Stimulated activated CD4-positive, alpha-beta T cell treated with anti-CD3 and anti-CD28 coated beads, TNF-alpha, amount 100 ng/mL, for 4 hours (primary cell): ENCODE measurements at regions not wholly inside any gene's neighbourhood (a gene's known extent, or its start where the extent isn't known, plus 50 kb on each side); places are given as distances from the start of the nearest gene placed in this dataset.

Experiments
- DNase-seq, 3 experiments: peaks; one replicate each; pipeline ENCODE4 v3.0.0-alpha.2; 2020; ENCODE audit warnings: low read depth in 3 of 3

DNA sequence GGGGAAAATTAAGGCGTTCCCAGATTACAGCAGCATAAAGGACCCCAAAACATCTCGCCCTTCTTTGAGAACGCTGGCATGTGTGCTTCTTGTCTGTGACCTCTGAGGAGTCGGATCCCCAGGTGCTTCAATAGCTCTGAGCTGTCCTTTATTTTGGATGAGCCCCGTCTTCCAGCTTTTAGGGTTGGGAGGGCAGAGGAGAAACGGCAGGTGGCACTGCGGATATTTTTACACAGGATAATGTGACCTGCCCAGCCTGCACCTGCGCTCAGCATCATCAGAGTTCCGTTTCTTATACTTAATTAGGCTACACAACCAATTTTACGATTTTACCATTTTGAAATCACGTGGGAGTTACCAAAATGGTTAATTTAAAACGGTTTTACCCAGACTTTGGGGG, 147.7 kb upstream of the RPS6KA2 start:
- no peak for DNase-seq

DNA sequence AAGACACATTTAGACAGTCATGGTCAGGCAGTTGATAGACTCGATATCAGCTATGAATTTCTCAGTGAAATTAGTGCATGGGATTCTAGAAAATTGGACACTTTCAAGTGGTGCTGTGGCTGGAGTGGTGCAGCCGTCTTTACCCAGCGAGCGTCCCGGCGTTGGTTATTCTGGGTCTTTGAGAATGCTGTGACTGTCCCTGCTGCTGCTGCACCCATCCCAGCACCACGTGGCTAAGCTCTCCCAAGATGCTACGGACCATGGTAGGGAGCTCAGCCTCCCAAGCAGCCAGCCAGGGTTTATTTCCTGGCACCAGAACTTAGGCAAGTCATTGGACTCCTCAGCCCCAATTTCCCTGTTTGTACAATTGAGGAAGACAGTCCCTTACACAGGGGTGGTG, 147.2 kb upstream of the RPS6KA2 start:
- no peak for DNase-seq

DNA sequence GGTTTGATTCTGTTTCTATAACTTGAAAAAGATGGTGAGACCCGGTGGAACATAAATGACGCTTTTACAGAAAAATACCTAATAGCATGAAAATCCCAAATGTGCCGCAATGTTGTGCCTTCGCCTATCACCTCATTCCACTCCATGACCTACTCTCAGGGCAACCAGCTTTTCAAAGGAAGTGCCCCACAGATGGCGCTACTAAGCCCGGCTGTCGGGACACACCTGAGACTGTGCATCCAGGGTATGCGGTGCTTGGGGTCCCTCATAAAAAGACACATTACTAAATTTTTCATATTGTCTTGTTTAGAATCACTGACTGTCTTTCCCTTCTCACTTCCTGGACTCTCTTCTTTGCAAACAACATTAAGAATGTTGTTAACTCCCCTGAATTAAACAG, 145.5 kb upstream of the RPS6KA2 start:
- no peak for DNase-seq

DNA sequence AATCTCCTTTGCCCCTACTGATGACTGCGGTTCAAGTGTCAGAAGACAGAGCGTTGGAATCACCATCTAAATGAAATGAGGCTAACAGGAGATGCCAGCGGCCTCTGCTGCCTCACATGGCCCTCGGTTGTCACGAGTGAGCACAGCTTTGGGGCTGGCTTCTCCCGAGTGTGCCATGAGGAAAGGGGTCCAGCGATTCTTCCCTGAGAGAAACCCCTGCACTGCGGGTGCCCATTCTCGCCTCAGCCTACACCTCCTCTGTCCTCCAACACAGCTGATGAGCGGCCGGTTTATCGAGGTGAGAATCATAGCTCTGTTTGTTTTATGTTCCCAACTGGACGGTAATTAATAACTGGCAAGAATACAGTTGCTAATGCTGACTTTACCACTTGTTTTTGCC, 144.7 kb upstream of the RPS6KA2 start:
- DNase-seq: no peak

GRCh38 chr6:166770216-166771116, 143.4 kb upstream of the RPS6KA2 start:
- DNase-seq: no peak

DNA sequence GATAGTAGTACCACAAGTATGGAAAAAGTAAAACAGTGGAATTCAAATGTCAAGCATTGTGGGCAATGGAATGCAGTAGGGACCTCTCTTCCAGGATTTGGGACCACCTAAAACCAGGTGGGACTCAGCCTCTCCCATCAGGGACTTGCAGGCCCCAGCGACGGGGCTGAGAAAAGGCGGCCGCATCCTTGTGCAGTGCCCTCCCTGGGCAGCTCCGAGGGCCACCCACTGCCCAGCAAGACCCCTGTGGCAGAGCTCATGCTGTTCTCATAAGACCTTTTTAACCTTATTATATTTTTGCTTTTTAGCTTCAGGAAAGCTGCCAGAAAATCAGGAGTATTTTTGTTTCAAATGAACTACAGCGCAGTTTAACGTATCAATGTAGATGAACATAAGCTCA, 142.6 kb upstream of the RPS6KA2 start:
- no peak for DNase-seq

DNA sequence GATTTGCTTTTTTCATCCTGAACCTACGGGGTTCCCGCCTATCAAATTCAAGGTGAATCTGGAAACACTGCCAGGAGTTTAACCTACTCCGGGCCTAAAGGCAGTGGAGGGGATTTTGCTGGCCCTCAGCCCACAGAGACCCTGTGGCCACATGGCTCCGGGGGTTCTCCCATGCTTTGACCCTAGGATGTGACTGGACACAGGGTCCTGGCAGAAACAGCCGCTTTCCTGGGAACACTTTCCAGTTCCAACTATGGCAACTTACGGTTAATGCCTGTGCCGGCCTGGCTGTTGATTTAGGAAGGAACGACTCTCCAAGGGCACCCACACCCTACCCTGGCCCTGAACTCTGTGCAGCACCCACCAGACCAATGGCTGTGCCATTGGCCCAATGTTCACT, 141.7 kb upstream of the RPS6KA2 start:
- DNase-seq: no peak

DNA sequence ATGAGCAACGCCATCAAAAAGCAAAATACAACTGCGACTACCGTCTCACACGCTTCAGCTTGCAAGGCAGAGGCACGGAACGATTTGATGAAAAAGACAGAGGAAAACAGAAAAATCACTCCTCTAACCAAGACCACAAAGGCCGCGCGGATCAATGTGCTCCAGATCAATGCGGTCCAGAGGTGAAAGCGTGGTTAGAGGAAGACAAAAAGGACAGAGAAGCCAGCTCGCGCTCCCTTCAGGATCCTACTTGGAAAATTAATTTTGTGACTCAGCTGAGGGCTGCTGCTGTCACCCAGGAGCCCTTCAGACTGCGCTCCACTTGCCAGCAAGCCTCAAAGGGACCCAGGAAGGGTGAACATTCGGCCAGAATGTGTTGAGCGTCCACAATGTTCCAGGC, 140.2 kb upstream of the RPS6KA2 start:
- no peak for DNase-seq

DNA sequence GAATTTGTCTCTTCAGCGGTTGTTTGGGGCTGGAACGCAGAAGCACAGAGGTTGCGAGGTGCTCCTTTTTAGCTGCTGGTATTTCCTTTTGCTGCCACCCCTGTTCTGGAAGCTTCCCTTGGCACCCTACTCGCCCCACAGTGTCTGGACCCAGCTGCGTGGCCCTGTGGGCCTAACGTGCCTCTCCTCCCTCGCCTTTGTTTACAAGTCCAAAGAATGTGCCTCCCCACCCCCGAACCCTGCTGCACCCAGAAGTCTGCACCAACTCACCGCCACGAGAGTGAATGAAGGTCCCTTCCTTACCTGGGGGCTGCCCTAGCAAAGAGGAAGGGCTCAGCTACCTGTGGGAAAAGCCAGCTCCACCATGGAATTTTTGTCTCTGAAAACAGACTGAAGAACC, 139.7 kb upstream of the RPS6KA2 start:
- no peak for DNase-seq

DNA sequence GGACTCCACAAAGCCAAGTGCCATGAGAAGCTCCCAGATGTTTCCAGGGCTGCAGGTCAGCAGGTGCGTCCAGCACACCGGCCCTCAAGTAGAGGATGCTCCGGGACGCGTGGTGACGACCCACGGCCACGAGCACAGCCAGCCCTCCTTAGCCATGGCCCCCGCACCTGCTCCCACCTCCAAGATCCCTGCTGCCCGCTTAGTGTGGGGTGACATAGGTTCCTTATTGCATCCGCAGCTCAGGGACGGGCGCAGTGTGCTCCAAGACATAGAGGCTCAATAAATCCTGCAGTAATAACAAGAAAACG, 138.1 kb upstream of the RPS6KA2 start:
- DNase-seq: no peak

GRCh38 chr6:166764473-166765233, 137.6 kb upstream of the RPS6KA2 start:
- DNase-seq: no peak

DNA sequence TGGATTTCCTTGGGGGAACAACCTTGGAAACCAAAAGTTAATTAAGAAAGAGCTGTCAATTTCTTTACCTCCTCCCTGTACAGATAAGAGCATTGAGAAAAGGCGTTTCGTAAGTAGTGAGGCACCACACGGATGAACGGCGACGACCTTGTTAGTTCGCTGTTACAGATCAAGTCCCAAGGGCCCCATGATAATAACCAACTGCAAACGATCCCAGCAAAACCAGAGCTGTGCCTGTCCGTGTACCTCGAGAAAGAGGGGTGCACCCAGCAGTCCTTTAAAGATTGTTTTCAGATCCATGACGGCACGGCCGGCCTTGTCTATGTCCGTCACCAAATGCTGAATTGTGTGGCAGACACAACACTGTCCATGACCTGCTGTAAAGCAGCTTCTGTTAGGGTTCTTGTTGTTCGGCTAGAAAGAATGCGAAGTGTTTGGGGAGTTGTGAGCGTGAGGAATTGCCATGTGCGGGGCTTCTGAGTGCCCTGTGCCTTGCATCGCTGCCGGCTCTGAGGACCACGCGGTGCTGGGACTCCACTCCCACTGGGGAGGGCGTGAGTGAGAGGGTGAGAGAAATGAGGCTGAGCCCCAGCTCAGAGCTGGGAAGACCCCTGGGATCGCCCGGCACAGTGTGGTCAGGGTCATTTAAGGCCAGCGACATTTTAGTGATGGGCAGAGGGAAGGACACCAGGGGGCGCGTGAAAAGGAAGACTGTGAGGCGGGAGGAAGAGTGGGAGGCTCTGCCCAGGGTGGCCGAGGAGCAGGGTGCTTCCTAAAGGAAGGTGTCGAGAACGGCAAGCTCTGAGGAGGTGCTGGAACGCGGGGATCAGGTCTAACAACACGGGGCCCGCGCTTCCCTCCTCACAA, 136.8 kb upstream of the RPS6KA2 start:
- DNase-seq: no peak

DNA sequence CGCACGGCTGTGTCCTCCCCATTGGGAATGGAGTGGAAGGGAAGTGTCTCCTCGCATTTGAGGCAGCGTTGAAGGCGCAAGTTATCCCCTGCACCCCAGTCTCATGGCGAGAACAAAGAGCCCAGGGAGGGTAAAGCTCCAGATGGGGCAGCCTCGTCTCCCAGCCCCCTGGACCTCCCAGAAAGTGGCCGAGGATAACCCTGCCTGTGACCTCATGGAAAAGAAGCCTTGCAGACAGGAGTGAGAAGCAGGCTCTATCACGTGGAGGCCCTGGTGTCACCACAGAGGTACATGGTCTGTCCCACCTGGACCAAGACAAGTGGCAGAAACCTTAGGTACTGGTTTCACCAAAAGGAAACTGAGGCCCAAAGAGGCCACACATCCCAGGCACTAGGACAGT, 134.8 kb upstream of the RPS6KA2 start:
- no peak for DNase-seq

DNA sequence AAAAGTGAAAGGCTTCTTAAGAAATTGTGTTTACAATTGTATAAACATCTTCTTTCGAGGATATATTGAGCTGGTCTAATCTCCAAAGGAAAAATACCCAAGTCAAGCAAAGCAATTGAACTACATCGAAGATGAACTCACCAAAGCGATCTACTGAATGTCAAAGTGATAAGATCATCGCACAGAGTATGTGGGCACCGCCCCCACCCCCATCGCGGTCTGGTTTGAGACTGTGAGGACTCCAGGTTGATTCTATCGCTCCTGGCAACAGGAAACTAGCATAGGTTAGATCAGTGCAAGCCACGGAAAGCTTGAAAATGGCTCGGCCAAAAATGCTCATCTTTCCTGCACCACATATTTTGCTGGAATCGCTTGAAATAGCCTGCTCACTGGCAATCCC, 133.2 kb upstream of the RPS6KA2 start:
- peak in 2 of 3 experiments; percentile 42 for DNase-seq

DNA sequence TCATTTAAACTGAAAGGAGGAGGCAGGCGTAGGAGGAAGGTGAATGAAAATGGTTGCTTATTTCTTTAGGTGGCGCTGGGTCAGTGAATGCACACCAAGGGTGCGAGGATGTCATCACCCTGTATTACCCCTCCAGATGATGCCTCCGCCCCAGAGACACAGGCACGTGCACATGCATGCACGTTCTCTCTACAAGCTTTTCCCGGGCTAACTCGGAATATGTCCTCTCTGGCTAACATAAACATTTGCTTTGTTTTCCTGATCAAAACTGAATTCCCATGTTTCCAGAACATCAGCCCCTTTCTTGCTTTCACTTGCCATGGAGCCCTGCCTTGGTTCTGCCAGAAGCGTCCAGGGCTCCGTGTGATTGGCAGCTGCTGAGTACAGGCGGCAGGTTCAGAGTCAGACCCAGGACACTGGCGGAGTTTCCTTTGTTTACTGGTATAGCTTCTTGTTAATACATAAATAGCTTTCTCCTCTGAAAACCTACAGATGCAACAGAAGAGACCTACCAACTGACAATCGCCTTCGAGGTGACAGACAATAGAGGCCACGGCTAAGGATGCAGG, 131.2 kb upstream of the RPS6KA2 start:
- DNase-seq: no peak

GRCh38 chr6:166757232-166758135, 130.4 kb upstream of the RPS6KA2 start:
- DNase-seq: no peak

DNA sequence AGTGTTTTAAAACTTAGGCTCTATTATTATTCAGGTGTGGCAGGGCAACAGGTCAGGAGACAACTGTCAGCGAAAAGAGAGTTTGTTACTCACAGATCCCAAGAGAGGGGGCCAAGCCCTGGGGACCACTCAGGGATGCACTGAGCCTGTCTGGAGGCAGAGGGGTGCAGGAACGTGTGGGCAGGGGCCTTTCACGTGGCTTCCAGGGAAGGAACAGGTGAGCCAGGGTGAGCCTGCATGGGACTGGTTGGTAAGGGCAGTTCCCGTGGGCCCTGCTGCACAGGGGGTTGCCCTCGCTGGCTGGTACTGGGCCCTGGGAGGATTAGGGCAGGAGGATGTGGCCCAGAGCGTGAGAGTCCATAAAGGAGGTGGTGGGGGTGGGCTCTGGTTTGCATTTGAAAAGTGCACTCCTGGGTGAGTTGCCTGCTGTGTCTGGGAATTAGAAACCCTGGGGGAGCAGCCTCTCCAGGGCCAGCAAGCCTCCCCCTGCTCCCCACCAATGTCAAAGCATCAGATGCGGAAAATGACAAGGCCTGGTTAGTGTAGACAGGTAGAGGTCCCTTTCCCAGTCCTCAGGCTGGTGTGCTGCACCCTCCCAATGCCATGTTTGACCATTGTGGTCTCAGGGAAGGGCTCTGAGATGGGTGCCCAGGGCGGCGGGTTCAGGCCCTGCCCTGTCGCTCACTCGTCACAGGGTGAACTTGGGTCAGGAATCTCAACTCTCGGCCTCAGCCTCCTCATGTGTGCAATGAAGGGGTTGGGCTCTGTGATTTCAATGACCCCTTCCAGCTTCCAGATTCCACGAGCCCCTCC, 127.4 kb upstream of the RPS6KA2 start:
- no peak for DNase-seq

DNA sequence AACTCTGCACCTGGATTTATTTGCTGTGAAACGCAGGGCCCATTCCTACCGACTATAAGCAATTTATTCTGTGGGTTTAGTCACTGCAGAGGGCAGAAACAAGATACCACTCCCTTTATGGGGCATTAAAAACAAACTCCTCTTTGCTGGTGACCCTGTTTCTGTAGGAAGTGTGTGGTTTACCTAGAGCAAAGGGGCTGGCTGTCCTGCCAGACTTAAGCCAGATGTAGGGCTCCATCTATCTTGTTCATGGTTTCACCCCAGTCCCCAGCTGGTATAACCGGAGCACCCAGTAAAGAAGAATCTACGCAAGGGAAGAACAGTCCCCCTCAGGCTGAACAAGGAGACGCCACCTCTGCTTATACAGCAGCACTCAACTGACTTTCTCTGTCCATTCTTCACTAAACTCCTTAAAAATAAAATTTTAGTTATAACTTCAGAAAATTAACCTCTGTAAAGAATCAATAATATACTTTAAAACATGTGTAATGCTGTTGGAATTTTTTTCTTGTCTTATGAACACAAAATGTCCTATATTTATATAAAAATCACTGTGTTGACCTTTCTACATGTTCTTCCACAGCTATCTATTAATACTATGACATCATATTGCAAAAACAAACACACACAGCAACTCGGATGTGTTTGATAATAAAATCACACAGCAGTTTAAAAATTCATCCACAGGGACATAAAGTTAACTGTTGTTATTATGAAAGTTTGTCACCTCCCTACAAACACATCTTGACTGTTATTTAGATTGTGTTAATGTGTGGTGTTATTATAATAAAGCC, 126.1 kb upstream of the RPS6KA2 start:
- DNase-seq: no peak

GRCh38 chr6:166752097-166752496, 125.0 kb upstream of the RPS6KA2 start:
- DNase-seq: no peak
